Endothelial cell of umbilical vein (primary cell): ENCODE measurements at regions not wholly inside any gene's neighbourhood (a gene's known extent, or its start where the extent isn't known, plus 50 kb on each side); places are given as distances from the start of the nearest gene placed in this dataset.

Experiments used
- EZH2 ChIP-seq: IDR thresholded peaks from 2 replicates; pipeline ENCODE4 v1.6.1; 2012; ENCODE audit warnings: borderline replicate concordance, low read depth, mild to moderate bottlenecking, moderate library complexity, low read length, inconsistent platforms; ENCODE audit not compliant: severe bottlenecking
- FOS ChIP-seq: IDR thresholded peaks from 2 replicates; pipeline ENCODE4 v1.6.1; 2011; ENCODE audit warnings: mild to moderate bottlenecking, low read length, moderate library complexity, borderline replicate concordance; ENCODE audit not compliant: insufficient read depth
- JUN ChIP-seq: IDR thresholded peaks from 2 replicates; pipeline ENCODE4 v1.6.1; 2011; ENCODE audit warnings: borderline replicate concordance, low read depth; ENCODE audit not compliant: insufficient read length, insufficient read depth
- MYC ChIP-seq: IDR thresholded peaks from one replicate; pipeline ENCODE4 v1.6.1; 2011; ENCODE audit warnings: mild to moderate bottlenecking, low read depth, low read length
- POLR2A ChIP-seq: IDR thresholded peaks from 2 replicates; pipeline ENCODE4 v1.6.1; 2012; ENCODE audit warnings: low read depth, mild to moderate bottlenecking, control low read depth, low read length
- POLR2AphosphoS5 ChIP-seq: IDR thresholded peaks from 2 replicates; pipeline ENCODE4 v1.6.1; 2012; ENCODE audit warnings: low read depth, mild to moderate bottlenecking, control low read depth, low read length, moderate library complexity; ENCODE audit not compliant: insufficient read depth
- TF ChIP-seq, protein P1 (sequence below), 2 donors: IDR thresholded peaks; 1 replicate in 1 of 2; 2 replicates in 1 of 2; pipeline ENCODE4 v1.5.1; 2011; ENCODE audit warnings: low read length in 2 of 2, mild to moderate bottlenecking in 2 of 2, moderate library complexity in 2 of 2, control low read depth in 1 of 2, inconsistent platforms in 1 of 2, low read depth in 1 of 2; ENCODE audit not compliant: insufficient read depth in 1 of 2; ENCODE audit errors: extremely low read depth in 1 of 2

GRCh38 chr11:15651033-15651432 is 536.3 kb downstream of the INSC start:
- TF ChIP-seq, protein P1, sequence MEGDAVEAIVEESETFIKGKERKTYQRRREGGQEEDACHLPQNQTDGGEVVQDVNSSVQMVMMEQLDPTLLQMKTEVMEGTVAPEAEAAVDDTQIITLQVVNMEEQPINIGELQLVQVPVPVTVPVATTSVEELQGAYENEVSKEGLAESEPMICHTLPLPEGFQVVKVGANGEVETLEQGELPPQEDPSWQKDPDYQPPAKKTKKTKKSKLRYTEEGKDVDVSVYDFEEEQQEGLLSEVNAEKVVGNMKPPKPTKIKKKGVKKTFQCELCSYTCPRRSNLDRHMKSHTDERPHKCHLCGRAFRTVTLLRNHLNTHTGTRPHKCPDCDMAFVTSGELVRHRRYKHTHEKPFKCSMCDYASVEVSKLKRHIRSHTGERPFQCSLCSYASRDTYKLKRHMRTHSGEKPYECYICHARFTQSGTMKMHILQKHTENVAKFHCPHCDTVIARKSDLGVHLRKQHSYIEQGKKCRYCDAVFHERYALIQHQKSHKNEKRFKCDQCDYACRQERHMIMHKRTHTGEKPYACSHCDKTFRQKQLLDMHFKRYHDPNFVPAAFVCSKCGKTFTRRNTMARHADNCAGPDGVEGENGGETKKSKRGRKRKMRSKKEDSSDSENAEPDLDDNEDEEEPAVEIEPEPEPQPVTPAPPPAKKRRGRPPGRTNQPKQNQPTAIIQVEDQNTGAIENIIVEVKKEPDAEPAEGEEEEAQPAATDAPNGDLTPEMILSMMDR (IDR thresholded peaks at IDR 0.05; ENCODE audit: extremely low read depth in 1 of 2, insufficient read depth in 1 of 2, low read depth in 1 of 2, low read length in 2 of 2): no peak
- TF ChIP-seq POLR2A: no peak
- TF ChIP-seq FOS: no peak
- no peak for TF ChIP-seq EZH2
- no peak for TF ChIP-seq JUN
- no peak for TF ChIP-seq MYC
- TF ChIP-seq POLR2AphosphoS5: no peak
